Peyer's patch (tissue), 4 donors: ENCODE measurements at regions not wholly inside any gene's neighbourhood (a gene's known extent, or its start where the extent isn't known, plus 50 kb on each side); places are given as distances from the start of the nearest gene placed in this dataset.

Experiments
- POLR2A ChIP-seq, 2 donors: fragments of 450-650 bp; IDR thresholded peaks; one replicate each; pipeline ENCODE4 v1.5.1; 2017; ENCODE audit warnings: antibody characterized with exemption in 2 of 2, mild to moderate bottlenecking in 2 of 2, moderate library complexity in 2 of 2
- TF ChIP-seq, protein P1 (sequence below), 6 experiments: fragments of 450-650 bp in 4 of 6; fragments of 200-600 bp in 2 of 6; sonication (generic) in 1 of 6; IDR thresholded peaks; one replicate each; pipeline ENCODE4 v1.5.1; 2017 to 2019; ENCODE audit warnings: antibody characterized with exemption in 6 of 6, mild to moderate bottlenecking in 3 of 6, moderate library complexity in 1 of 6

DNA sequence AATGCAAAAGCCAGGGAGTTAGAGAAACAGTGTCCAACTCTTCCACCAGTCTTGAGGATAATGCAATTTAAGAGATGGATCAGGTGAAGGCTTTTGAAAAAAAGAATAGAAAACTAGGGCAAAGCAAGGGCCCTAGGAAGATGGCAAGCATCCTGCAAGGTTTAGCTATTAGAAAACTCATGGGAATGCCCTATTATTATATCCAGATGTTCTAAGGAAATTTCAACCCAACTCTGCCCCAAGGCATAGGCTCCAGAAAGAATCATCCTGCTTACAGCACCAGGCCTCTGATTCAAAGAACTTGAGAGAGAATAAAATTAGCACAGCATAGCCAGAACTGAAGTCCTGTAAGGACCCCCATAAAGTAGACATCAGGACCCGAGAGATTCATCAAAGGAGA, 68.1 kb downstream of the EN1 start:
- TF ChIP-seq, protein P1, sequence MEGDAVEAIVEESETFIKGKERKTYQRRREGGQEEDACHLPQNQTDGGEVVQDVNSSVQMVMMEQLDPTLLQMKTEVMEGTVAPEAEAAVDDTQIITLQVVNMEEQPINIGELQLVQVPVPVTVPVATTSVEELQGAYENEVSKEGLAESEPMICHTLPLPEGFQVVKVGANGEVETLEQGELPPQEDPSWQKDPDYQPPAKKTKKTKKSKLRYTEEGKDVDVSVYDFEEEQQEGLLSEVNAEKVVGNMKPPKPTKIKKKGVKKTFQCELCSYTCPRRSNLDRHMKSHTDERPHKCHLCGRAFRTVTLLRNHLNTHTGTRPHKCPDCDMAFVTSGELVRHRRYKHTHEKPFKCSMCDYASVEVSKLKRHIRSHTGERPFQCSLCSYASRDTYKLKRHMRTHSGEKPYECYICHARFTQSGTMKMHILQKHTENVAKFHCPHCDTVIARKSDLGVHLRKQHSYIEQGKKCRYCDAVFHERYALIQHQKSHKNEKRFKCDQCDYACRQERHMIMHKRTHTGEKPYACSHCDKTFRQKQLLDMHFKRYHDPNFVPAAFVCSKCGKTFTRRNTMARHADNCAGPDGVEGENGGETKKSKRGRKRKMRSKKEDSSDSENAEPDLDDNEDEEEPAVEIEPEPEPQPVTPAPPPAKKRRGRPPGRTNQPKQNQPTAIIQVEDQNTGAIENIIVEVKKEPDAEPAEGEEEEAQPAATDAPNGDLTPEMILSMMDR (IDR thresholded peaks at IDR 0.05): no peak
- TF ChIP-seq POLR2A (IDR thresholded peaks at IDR 0.05): no peak
